GM18870 (cell line): ENCODE measurements at regions not wholly inside any gene's neighbourhood (a gene's known extent, or its start where the extent isn't known, plus 50 kb on each side); places are given as distances from the start of the nearest gene placed in this dataset.
"Not testable (repeated sequence)": the region's sequence is repeated elsewhere in the genome, so short reads cannot be mapped to it uniquely, and the experiment has no call there.

Experiments used
- ATAC-seq: cut with Tn5 transposase; IDR thresholded peaks from one replicate; pipeline ENCODE4 v1.9.1; 2021; ENCODE audit warnings: moderate library complexity; ENCODE audit not compliant: unreplicated experiment

DNA sequence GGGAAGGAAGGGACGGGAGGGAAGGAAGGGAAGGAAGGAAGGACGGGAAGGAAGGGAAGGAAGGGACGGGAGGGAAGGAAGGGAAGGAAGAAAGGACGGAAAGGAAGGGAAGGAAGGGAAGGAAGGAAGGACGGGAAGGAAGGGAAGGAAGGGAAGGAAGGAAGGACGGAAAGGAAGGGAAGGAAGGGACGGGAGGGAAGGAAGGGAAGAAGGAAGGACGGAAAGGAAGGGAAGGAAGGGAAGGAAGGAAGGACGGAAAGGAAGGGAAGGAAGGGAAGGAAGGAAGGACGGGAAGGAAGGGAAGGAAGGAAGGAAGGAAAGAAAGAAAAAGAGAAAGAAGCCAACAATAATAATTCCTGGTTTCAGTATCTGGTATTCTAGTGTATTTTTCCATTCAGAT lies 863.8 kb upstream of the WWC1 start:
- ATAC-seq, result not testable (repeated sequence)

- ATAC-seq, result no peak
Observed at GRCh38 chr5:167440846-167441245, 850.6 kb upstream of the WWC1 start.

- ATAC-seq, result no peak
Observed at GRCh38 chr5:167442922-167443321, 848.5 kb upstream of the WWC1 start.

DNA sequence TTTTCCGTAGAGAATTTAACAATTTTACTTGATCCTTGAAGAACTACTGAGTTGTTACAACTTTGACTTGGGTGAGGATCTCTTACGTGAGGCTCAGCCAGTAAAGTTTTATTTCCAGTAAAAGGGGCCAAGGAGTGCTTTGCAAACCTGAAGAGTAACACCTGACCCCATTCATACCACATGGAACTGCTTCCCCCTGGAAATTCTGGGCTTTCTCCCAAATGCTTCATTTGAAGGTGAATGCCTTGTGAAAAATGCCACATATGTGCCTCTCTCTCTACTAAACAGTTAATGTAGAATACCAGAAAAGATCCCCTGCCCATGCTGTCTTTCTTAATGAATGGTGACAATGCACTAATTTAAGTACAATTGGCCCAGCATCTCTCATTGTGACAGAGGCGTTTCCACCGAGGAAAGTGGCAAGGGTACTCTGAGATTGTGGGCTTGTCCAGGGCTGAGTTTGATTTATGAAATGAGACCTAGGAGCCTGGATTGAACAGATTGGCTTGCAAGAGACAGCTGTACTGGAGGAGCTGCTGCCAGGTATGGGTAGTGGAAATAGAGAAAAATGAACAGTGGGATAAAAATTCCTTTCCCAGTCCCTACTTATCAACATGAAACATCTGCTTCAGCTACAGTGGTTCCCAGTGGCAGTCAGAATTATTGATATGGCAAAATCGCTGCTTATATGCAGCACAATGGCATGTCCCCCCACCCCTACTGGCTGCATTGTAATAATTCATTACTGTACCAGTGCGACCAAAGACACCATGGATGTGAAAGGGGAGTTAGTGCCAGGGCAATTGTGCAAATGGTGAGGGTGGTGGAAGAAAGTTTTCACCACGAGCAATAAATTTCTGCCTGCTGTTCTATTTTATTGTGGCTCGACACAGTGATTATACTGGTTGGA lies 843.7 kb upstream of the WWC1 start:
- no peak for ATAC-seq

- ATAC-seq, result no peak
Observed at GRCh38 chr5:167448376-167448775, 843.1 kb upstream of the WWC1 start.

- ATAC-seq, result no peak
Observed at GRCh38 chr5:167451076-167451475, 840.4 kb upstream of the WWC1 start.

DNA sequence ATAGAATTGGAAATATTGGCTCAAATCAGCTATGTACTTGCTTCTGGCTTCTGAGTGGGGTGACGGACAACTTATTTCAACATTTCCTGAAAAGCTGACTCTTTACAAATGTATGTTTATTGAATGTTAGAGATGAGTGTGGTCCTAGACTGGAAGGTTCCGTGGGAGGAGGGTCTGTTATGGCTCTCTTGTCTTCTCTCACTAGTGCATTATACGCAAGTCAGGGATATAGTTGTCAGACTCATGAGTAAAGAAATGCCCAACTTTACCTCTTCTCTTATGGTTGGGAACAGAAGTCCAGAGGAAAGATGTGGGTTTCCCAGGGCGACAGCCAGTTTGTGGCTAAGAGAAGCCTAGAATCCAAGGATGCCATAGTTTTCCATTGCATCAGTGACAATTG lies 839.3 kb upstream of the WWC1 start:
- no peak for ATAC-seq

DNA sequence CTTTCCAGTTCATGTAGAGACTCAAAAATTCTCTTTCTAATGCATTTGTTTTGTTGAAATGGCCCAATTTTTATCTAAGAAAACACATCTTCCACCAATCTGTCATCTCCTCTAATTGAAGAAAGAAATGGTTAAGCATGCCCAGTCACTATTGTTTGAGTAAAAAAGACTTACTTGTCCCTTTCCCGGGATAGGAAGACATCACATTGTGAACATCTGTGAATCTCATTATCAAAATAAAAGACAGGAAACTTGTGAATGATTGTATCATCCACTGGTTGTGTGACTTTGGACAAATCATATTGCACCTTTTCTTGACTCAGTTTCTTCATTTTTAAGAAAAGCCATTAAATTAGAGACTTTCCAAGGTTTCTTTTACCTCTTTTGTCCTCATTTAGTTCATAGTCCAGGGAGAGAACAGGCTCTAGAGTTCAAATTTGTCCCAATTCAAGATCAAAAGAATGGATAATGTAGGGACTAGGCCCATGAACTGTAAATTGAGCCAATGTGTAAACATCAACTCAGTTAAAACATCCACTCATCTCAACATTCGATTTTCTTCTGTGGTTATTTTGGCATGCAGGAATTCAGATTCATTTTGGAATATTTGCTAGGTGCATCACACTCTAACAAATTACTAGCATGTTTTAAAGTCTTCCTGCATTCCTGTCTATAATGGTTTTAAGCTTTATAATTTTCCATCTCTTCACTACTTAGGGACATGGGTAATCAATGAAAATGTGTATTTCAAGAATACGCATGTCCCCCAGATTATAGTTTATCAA lies 838.0 kb upstream of the WWC1 start:
- no peak for ATAC-seq

DNA sequence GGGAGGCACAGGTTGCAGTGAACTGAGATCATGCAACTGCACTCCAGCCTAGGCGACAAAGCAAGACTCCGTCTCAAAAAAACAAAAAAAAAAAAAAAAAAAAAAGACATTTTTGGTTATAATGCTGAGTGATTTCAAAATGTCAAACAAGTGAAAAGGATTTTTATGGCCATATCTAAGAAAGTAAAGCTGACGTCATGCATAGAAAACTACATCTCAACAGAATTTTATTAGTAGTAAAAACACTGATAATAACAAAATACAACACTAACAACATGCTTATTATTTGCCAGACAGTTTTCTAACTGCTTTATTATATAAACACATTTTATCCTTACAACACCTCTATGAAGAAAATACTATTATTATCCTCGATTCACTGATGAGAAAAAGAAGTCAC lies 833.0 kb upstream of the WWC1 start:
- ATAC-seq, result no peak

- no peak for ATAC-seq
Observed at GRCh38 chr5:167460449-167461020, 830.9 kb upstream of the WWC1 start.

GRCh38 chr5:167463939-167464338 lies 827.5 kb upstream of the WWC1 start:
- ATAC-seq, result no peak

GRCh38 chr5:167466992-167467391 lies 824.5 kb upstream of the WWC1 start:
- no peak for ATAC-seq

DNA sequence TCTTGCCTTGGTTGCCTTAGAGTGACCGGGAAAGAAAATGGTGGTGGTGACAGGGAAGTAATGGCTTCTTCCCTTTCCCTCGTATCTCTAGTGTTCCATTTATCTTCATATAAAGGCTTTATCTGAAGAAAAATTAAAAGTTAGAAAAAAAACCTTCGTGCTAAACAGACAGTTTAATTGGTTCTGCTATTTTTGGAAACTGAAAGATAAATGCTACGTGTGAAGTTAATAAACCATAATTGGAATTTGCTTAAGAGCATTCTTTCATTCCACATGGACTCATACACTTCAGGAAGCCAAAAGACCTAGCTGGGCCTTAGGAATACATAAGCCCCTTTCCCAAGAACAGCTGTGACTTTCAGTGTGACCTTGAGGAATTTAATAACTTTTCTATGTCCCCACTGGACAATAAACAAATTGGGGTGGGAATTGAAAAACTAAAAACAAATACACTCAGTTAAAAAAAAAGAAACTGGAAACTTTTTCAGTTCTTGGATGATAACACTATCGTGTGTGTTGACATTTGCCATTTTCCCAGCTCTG lies 818.8 kb upstream of the WWC1 start:
- ATAC-seq, result no peak

- ATAC-seq, result no peak
Observed at GRCh38 chr5:167478188-167478587, 813.3 kb upstream of the WWC1 start.

DNA sequence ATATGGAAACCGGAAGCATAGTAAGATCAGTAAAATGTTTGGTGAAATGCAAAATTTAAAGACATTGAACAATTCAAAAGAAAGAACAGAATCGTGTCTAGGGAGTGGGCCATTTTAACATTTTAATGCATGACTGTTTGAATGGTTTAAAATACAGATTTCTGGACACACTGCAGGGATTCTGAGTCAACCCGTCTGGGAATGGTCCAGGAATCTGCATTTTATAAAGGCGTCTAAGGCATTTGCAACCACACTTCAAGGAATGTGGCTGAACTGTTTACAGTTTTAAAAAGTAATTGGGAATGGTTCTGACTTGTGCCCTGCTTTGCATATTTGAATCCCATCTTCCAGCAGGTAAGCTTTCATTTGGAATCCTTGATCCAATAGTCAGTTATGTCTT lies 811.7 kb upstream of the WWC1 start:
- ATAC-seq, result no peak

- ATAC-seq, result no peak
Observed at GRCh38 chr5:167481345-167481744, 810.1 kb upstream of the WWC1 start.

- ATAC-seq, result no peak
Observed at GRCh38 chr5:167482555-167482954, 808.9 kb upstream of the WWC1 start.

GRCh38 chr5:167485061-167485774 lies 806.2 kb upstream of the WWC1 start:
- ATAC-seq, result no peak

DNA sequence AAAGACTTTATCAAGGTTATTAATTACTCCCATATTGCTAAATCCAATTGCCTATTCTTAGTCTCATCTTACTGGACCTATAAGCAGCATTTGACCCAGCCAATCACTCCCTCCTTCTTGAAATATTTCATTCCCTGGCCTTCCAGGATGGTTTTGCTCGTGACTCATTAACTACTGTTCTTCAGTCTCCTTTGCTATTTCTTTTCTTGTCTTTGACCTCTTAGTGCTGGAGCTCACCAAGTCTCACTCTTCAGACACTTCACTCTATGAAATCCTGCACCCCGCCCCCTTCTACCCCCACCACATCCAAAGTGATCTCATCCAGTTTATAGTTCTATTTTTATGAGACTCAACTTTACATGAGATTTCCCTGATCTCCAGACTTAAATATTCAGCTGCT lies 803.1 kb upstream of the WWC1 start:
- ATAC-seq, result no peak

GRCh38 chr5:167489202-167489601 lies 802.2 kb upstream of the WWC1 start:
- ATAC-seq, result peak; percentile 96
